ENCODE measurements at regions not wholly inside any gene's neighbourhood (a gene's known extent, or its start where the extent isn't known, plus 50 kb on each side); places are given as distances from the start of the nearest gene placed in this dataset.
"Not testable (repeated sequence)": the region's sequence is repeated elsewhere in the genome, so short reads cannot be mapped to it uniquely, and the experiment has no call there.

DNA sequence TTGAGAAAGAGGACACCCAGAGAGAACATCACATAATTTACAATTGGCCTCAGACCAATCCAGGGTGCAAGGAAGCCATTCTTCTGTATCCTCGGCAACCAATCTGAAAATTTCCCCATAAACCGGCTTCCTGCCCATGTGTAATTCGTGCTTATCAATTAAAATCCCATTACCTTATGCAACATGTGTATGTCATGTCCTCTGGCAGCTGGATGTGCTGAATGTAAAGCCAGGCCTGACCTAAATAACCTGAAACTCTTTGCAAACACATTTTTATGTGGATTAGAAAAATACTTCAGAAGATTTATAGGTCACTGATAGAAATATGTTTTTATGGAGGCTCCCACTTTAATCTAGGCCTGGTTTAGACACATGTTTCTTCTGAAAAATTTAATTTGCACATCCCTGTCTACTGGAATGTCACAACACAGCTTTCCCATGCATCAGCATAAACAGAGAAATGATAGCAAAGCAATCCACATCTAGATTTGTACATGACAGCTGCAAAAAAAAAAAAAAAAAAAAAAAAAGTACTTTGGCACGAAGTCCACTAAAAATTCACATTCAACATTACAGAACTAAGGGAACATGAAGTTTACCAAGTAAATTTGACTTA lies 69.4 kb upstream of the SAMSN1 start:
- H3K27ac Mint-ChIP-seq, result no peak overlapping the region
- TF ChIP-seq, protein P1, sequence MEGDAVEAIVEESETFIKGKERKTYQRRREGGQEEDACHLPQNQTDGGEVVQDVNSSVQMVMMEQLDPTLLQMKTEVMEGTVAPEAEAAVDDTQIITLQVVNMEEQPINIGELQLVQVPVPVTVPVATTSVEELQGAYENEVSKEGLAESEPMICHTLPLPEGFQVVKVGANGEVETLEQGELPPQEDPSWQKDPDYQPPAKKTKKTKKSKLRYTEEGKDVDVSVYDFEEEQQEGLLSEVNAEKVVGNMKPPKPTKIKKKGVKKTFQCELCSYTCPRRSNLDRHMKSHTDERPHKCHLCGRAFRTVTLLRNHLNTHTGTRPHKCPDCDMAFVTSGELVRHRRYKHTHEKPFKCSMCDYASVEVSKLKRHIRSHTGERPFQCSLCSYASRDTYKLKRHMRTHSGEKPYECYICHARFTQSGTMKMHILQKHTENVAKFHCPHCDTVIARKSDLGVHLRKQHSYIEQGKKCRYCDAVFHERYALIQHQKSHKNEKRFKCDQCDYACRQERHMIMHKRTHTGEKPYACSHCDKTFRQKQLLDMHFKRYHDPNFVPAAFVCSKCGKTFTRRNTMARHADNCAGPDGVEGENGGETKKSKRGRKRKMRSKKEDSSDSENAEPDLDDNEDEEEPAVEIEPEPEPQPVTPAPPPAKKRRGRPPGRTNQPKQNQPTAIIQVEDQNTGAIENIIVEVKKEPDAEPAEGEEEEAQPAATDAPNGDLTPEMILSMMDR (IDR thresholded peaks at IDR 0.05), result no peak
- H3K4me1 Mint-ChIP-seq, result peaks cover 39% of the 10 kb centered on the region
- ATAC-seq (ENCODE audit: low read depth), result no peak
- ChIA-PET POLR2A (interaction anchor here (0.6 kb wide), 1 partner anchor 41 kb away, joined by 3 read pairs; no protein-coding TSS in a partner anchor), CTCF (no interaction called here)
- no peaks in the 10 kb centered on the region for H3K27me3 Mint-ChIP-seq
- peak overlapping the region; percentile 35 for H3K4me3 Mint-ChIP-seq
- intact Hi-C loops (cut with micrococcal nuclease), result loop anchor here (5.0 kb wide), 3 partner anchors 72 to 122 kb away; no protein-coding TSS in a partner anchor
- H3K36me3 Mint-ChIP-seq (ENCODE audit: low read depth), result peaks cover 5% of the 10 kb centered on the region
- DNase-seq, result no peak
- peaks cover 11% of the 10 kb centered on the region for H3K9me3 Mint-ChIP-seq

DNA sequence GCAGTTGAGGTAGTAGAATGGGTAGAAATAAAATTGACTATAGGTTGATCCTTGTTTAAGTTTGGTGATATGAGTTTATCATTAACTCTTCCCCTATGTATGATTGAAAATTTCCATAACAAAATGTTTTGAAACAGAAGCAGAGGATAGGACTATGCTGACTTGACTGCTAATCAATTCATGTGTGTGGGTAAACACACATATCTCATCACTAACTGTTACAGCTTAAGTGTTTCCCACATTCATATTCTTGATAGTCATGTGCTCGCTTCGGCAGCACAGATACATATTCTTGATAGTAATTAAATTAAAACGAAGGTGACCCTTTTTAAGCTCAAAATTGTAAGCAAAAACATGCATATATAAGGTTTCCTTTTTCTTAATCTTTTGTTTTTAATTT lies 68.2 kb upstream of the SAMSN1 start:
- intact Hi-C loops (cut with micrococcal nuclease), result no loop called here
- Mint-ChIP-seq H3K36me3 (ENCODE audit: low read depth) (peaks cover 3% of the 10 kb centered on the region), H3K27me3 (no peaks in the 10 kb centered on the region), H3K27ac (no peak overlapping the region), H3K4me1 (peaks cover 38% of the 10 kb centered on the region), H3K9me3 (no peaks in the 10 kb centered on the region), H3K4me3 (no peak overlapping the region)
- ATAC-seq (ENCODE audit: low read depth) (no peak), DNase-seq (no peak)
- POLR2A ChIA-PET, result no interaction called here
- TF ChIP-seq, protein P1 (IDR thresholded peaks at IDR 0.05), result no peak
- CTCF ChIA-PET, result no interaction called here

GRCh38 chr21:14613486-14614224 lies 67.5 kb upstream of the SAMSN1 start:
- no peak for ATAC-seq (ENCODE audit: low read depth)
- H3K27me3 Mint-ChIP-seq, result no peaks in the 10 kb centered on the region
- TF ChIP-seq, protein P1 (IDR thresholded peaks at IDR 0.05), result no peak
- H3K27ac Mint-ChIP-seq, result no peak overlapping the region
- peaks cover 39% of the 10 kb centered on the region for H3K4me1 Mint-ChIP-seq
- no peak overlapping the region for H3K4me3 Mint-ChIP-seq
- H3K36me3 Mint-ChIP-seq (ENCODE audit: low read depth), result peaks cover 3% of the 10 kb centered on the region
- CTCF ChIA-PET, result no interaction called here
- no peaks in the 10 kb centered on the region for H3K9me3 Mint-ChIP-seq
- POLR2A ChIA-PET, result no interaction called here
- no peak for DNase-seq
- intact Hi-C loops (cut with micrococcal nuclease), result no loop called here

GRCh38 chr21:14610119-14610518 lies 64.0 kb upstream of the SAMSN1 start:
- not testable (repeated sequence) for H3K27me3 Mint-ChIP-seq

GRCh38 chr21:14609274-14609673 lies 63.2 kb upstream of the SAMSN1 start:
- TF ChIP-seq, protein P1 (IDR thresholded peaks at IDR 0.05), result no peak
- H3K9me3 Mint-ChIP-seq, result no peaks in the 10 kb centered on the region
- H3K36me3 Mint-ChIP-seq (ENCODE audit: low read depth), result peaks cover 3% of the 10 kb centered on the region
- H3K27ac Mint-ChIP-seq, result no peak overlapping the region
- no peaks in the 10 kb centered on the region for H3K27me3 Mint-ChIP-seq
- DNase-seq (no peak), ATAC-seq (ENCODE audit: low read depth) (no peak)
- POLR2A ChIA-PET, result no interaction called here
- CTCF ChIA-PET, result no interaction called here
- intact Hi-C loops (cut with micrococcal nuclease), result no loop called here
- H3K4me3 Mint-ChIP-seq, result no peak overlapping the region
- H3K4me1 Mint-ChIP-seq, result peaks cover 10% of the 10 kb centered on the region

More at GRCh38 chr21:14610119-14610518, 64.0 kb upstream of the SAMSN1 start:
- Mint-ChIP-seq H3K27ac (peak overlapping the region; percentile 64), H3K4me1 (peaks cover 12% of the 10 kb centered on the region)
- intact Hi-C loops (cut with micrococcal nuclease); H3K4me3 Mint-ChIP-seq; DNase-seq; ATAC-seq (ENCODE audit: low read depth); H3K9me3 Mint-ChIP-seq; CTCF ChIA-PET; POLR2A ChIA-PET; H3K36me3 Mint-ChIP-seq (ENCODE audit: low read depth): not testable (repeated sequence)

All from activated B cell treated with CpG ODN at 0.5 μM for 24 hours (primary cell).